IPS-18c (cell line): ENCODE measurements at regions not wholly inside any gene's neighbourhood (a gene's known extent, or its start where the extent isn't known, plus 50 kb on each side); places are given as distances from the start of the nearest gene placed in this dataset.

ENCODE experiments used
- H3K4me3 ChIP-seq: 2 replicates; pipeline ENCODE4 v1.7.0; 2013; ENCODE audit warnings: low read depth, mild to moderate bottlenecking, low read length, moderate library complexity; ENCODE audit not compliant: insufficient read depth
- H3K9me3 ChIP-seq: one replicate; pipeline ENCODE4 v1.6.1; 2013; ENCODE audit warnings: mild to moderate bottlenecking, low read length, moderate library complexity; ENCODE audit not compliant: control insufficient read depth, insufficient read depth

DNA sequence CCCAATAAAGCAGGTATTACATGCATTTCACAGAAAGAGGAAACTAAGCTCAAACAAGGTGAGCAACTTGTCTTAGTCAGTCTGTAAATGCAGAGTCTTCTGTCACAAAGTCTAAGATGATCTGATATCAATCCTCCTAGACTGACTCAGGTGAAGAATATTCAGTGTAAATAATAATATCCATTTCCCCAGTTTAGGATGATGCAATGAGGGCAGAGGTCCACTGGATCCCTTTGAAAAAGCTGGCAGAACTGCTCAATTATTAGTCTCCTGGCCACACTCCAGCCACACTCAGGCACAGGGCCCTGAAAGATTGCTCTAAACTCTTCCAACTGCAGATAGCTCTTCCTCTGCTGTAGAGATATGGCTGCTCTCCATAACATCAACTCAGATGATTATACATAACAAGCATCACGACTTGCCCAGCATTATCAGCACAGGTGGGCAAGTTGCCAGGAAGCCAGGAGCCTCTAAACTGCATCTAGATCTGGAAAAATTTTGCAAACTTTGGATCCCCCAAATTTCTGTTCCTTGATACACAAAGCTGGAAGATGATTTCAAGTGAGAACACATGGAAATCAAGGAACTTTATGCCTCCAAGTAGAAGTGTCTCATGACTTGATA, 129.8 kb upstream of the CPNE4 start:
- no peaks in the 10 kb centered on the region for H3K9me3 ChIP-seq
- no peak overlapping the region for H3K4me3 ChIP-seq

DNA sequence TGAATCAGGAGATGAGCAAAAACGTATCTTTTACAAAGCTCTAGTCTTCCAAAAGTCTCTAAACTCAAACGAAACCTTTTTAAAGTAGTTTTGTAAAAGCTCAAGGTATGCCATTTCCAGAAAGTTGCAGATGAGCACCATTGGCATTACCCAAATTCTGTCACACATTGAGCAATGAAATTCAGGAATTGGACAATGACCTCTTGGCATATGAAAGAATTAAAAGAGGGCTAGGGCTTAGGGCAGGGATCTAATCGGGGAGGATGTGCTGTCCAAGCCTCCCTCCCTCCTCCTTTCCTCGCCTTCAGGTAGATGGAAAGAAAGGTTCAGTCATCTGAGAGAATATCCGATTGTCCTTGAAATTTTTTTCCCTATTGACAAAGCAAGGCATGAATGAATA, 133.1 kb upstream of the CPNE4 start:
- H3K4me3 ChIP-seq: no peak overlapping the region
- no peaks in the 10 kb centered on the region for H3K9me3 ChIP-seq

DNA sequence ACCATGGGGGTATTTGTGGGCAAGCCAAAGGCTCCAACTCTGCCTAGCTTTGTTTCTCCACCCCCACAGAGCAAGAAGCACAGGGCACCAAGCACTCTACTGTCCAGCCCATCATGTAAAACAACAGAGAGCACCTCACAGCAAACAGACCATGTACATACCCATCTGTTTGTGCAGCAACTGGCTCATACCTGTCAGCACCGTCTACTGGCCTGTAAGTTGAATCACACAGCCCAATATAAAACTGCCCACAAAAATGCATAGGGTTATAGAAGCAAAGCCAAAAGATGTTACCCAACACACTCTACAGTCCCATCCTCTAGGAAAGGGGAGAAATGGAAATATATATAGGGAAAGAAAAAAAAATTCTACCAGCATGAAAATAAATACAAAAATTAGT, 139.7 kb upstream of the CPNE4 start:
- H3K9me3 ChIP-seq: no peaks in the 10 kb centered on the region
- H3K4me3 ChIP-seq: no peak overlapping the region

DNA sequence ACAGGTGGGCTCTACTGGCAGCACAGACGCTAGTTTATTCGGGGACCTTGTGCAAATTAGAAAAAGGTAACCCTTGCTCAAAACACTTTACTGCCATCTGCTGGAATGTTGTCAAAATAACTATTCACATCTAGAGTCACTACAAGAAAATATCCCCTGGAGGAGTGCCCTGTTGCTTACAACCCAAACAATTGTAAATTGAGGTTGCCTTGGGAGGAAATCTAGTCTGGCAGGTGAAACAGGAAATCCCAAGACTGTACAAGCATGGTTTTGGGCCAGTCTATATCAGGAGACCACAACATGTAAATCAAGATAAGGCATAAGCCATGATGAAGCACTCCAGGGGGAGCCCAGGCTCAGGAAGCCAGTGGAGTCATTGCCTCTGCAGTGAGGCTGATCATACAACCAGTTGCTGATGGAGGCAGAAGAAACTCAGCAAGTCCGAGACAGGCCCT, 136.8 kb upstream of the ACP3 start:
- H3K4me3 ChIP-seq: no peak overlapping the region
- H3K9me3 ChIP-seq: no peaks in the 10 kb centered on the region

DNA sequence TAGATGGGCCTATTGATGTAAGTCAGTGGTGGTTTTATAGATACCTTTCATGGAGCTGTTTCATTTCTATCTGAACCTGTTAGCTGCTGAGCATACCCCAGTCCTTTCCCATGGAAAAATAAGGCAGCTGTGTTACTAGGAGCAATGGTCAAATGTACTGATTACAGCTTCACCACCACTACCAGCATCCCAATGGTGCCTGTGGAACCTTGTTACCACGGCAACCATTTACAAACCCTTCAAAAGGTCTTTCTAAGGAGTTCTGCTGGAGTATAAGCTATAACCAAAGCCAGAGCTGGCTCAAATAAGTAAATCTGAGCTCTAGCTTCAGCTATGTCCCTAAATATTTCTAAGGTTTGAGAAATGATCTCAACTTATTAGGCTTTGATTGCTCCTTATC, 133.4 kb upstream of the ACP3 start:
- no peak overlapping the region for H3K4me3 ChIP-seq

DNA sequence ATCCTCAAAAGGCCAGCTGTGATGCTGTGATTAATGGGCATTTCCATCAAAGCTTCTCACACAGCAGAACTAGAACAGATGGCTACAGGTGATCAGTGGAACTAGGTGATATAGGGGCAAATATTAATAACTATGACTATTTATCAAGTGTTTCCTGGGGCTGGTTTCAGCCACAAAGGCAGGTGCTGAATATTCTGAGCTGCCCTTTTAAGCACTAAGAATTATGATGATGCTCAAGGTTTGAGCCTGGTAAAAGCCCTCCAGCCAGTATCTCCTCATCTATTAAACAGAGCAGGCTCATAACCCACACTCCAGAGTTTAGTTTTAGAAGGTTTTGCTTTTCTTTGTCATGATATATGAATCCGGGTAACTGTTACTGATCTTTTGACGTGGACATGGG, 129.5 kb upstream of the ACP3 start:
- no peak overlapping the region for H3K4me3 ChIP-seq
- no peaks in the 10 kb centered on the region for H3K9me3 ChIP-seq

More for the DNA sequence above, 133.4 kb upstream of the ACP3 start:
- no peaks in the 10 kb centered on the region for H3K9me3 ChIP-seq

DNA sequence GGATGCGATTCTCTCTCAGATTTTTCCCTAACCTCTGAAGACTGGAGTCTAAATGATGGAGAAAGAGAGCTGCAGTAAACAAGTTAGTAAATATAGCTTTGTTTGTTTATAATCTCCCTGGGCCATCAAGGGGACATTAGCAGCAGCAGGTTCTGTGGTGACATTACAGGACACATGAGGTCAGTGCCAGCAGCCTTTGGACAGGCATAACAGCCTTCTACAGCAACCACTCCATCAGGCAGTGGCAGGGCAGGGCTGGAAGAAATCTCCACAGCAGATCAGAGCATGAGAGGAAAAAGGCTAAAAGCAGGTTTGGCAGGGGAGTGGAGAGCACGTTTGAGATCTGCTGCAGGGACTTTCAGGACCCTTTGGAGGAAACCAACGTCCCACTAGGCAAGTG, 127.6 kb upstream of the ACP3 start:
- Histone ChIP-seq H3K4me3 (no peak overlapping the region), H3K9me3 (no peaks in the 10 kb centered on the region)

DNA sequence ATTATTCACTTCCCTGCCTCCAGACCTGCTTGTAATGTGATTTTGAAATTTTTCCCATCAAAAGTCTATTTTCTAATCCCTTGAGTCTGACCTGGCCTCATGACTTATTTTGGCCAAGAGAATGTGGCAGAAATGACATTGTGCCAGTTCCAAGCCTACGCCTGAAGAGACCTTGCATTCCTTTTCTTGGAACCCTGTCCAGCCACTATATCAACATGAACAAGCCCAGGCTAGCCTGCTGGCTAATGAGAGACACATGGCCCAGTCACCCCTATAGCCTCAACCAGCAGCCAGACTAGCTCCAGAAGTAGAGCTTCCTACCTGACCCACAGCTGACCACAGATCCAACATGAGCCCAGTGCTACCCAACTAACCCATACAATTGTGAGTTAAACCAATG, 121.1 kb upstream of the ACP3 start:
- no peak overlapping the region for H3K4me3 ChIP-seq
- H3K9me3 ChIP-seq: no peaks in the 10 kb centered on the region

DNA sequence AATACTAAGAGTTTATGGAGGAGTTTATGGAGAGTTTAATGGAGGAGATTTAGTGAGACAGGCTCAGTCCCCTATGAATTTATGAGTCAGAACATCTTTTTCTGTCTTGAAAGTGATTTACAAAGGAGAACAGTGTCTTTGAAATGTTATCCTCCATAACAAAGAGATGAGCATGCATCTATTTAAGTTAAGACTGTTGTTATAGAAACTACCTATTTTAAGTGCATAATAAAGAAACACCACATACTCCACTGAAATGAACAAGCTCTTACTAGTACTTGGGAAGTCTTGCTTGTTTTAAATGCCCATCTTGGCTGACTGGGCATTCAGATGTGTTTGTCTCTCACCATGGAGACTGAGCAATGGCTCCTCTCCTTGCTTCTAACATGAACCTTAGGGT, 118.7 kb upstream of the ACP3 start:
- Histone ChIP-seq H3K9me3 (no peaks in the 10 kb centered on the region), H3K4me3 (no peak overlapping the region)

DNA sequence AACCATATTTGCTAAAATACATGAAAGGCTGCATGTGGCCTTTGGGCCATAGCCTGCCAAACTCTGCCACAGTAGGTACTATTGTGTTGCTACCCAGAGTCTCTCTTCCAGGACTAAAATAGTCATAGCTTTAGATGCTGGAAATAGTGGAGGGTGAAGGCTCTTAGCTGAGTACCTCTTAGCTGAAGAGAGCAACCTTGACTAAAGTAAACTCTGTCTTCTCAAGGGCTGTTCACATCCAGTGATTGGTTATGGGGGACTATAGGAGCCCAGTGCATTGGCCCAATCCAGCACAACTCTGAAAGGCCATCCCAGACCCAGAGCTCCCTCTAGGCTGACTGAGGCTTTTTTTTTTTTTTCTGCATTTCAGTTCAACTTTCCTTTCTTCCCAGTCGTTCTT, 117.8 kb upstream of the ACP3 start:
- Histone ChIP-seq H3K9me3 (no peaks in the 10 kb centered on the region), H3K4me3 (no peak overlapping the region)

DNA sequence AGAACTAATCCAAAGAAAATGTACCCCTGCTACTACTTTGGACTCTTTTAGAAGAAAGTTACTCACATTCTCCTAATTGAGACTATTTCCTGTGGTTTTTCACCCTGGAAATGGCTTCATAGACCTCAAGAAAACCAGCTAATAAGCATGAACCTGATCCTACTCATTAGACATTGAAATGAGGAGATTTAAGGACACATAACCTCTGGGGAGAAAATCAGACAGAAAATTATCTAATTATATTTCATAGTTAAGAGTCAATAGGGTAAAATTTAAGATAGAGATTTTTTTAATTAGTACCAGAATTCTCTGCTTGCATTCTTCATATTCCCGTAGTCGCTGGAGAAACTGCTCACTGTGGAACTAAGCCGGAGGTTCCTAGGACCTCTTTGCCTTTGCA, 114.6 kb upstream of the ACP3 start:
- H3K4me3 ChIP-seq: no peak overlapping the region
- H3K9me3 ChIP-seq: no peaks in the 10 kb centered on the region

DNA sequence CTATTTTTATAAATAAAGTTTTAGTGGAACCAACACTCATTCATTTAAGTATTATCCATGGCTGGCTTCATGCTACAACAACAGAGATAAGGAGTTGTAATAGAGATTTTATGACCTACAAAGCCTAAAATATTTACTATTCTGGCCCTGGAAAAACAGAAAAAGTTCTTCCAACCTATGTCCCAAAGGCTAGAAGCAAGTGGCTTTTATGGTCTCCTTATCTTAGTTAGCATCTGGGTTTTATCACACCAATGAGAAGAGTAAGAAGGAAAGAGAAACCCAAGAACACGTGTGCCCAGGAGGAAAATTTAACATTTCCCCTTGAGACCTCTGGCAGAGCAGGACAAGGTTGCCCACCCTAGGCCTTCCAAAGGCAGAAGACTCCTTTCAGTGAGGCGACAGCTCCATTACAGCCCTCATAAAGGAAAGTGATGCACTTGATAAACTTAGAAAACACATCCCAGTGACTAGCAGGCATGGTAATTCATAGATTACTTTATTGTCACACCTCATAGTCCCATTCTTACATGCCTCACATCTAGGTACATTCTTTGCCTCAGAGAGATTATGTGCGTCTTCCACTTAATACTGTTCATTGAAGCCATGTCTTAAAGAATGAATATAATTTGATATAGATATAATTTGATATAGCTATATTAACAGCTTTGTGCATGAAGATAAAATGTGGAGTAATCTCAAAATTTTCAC, 113.2 kb upstream of the ACP3 start:
- H3K9me3 ChIP-seq: no peaks in the 10 kb centered on the region
- H3K4me3 ChIP-seq: no peak overlapping the region

DNA sequence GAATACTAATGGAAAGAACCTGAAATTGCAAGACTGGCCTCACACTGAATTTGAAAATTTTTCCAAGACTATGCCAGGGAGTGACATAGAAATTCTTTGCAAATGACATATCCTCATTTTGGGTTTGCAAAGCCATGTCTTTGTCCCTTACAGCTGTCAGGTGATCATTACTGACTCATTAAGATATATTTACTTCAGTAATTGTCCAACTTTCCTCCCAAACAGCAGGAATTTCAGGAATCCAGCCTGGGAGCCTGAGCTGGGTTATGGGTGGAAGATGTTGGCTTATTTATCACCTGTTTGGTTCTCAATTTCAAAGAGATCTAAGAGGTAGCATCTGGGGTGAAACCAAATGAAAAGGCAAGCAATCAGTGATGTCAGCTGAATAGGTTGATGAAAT, 111.6 kb upstream of the ACP3 start:
- no peak overlapping the region for H3K4me3 ChIP-seq
- H3K9me3 ChIP-seq: no peaks in the 10 kb centered on the region

DNA sequence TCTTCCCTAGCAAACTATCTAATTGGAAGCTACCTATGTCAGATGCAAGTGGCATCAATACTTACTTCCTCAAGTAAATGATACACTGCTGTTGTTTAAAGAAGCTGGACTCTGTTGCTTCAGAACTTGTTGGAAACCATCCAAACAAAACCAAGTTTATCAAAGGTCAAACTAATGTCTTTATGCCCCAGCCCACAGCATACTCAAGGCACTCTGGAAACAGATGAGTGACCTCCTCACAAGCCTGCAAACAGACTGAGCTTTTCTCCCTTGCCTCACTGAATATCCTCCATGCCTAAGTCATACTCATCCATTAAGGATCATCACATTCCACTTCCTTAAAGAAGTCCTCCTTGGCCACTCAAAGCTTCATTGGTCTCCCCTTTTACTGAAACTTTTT, 107.4 kb upstream of the ACP3 start:
- no peak overlapping the region for H3K4me3 ChIP-seq
- no peaks in the 10 kb centered on the region for H3K9me3 ChIP-seq

DNA sequence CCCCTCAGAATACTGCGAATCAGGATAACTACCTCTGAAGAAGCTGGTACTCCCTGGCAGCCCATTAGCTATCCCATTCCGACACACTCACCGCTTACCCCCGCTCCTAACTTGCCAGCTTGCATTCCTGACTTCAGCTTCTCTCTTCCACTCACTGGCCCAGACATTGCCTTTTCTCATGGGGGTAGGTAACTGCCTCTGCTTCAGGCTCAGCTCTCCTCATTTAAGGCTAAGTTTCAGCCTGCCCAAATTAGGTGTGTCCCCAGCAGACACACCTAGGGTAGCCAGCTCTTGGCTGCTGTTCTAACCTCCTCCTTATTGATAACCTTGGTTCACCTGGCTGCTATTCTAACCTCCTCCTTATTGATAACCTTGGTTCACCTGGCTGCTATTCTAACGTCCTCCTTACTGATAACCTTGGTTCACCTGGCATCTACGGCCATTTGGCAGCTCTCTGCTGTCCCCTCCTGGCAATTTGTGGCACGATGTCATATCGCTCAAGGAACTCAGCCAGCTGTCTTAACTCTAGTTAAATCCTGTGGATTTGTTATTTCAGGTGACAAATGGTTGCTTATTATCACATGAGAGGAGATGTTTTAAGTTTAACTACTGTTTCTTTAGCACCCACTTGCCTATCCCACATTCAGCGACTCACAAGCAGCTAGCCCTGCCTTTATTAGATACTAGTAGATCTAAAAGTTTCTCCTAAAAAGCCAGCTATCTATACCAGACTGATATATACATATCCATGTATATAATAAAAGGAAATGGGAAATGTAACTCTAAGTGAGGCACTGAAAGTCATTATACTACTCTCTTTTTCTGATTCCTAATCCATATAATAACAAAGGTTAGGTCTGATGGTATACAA, 106.5 kb upstream of the ACP3 start:
- H3K4me3 ChIP-seq: no peak overlapping the region
- H3K9me3 ChIP-seq: no peaks in the 10 kb centered on the region

DNA sequence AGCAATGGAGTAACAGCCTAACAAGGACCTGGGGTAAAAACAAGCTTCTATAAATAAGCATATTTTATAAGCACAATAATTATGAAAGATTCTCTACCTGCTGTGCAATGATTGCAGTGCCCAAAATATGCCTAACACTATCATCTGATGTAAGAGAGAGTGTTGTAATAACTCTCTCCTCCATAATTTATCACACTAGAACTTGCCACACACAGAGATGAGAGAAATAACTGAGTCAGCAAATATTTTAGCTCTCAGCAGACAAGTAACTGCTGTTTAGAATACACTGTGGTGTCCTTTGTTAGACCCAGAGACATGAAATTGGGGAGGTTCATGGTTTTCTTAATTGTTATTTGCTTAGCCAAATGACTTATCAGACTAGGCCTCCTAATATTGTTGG, 105.3 kb upstream of the ACP3 start:
- no peak overlapping the region for H3K4me3 ChIP-seq
- H3K9me3 ChIP-seq: no peaks in the 10 kb centered on the region

DNA sequence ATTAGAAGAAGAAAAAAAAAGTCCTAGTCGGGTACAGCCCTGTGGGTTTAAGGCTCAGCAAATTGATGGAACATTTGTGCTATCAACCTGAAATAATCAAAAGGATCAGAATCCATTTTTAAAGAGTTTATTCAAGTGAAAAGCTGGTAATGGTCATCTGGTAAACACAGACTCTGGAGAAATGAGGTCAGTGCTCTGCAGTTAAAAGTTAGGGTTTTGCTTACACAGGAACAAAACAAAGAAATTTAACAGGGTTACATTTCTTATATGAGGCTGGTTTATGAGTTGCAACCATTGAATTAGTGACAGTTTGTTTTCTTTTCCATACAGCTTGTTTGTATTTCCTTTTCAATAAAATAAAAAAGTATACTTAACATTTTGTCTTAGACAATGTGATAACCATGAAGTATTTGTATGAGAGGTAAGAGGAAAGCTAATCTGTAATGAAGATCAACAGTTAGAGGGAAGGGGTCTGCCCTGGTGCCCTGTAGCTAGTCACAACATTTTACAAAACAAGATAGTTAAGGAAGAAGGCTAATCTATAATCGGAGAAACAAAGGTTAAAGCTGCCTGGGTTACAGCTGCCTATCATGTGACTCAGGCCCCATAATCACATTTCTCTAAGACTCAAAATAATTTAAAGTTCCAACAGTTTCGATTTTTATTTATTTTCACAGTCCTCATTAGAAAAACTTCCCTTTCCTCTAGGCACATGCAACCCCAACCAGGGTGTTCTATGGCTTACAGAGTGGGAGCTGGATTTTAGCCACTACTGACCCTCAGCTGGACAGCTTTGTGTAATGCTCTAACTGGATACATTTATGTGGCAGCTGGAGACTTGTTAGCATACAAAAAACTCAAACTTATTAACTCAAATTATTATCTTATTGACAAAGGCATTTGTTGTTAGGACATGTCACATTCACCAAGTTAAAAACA, 98.1 kb upstream of the ACP3 start:
- Histone ChIP-seq H3K4me3 (no peak overlapping the region), H3K9me3 (no peaks in the 10 kb centered on the region)
